ENCODE measurements at regions not wholly inside any gene's neighbourhood (a gene's known extent, or its start where the extent isn't known, plus 50 kb on each side); places are given as distances from the start of the nearest gene placed in this dataset.

- Histone ChIP-seq H3K27ac (ENCODE audit: low read depth, low read length) (no peak overlapping the region), H3K27me3 (ENCODE audit: control insufficient read depth, insufficient read depth, low read length) (no peaks in the 10 kb centered on the region), H3K4me1 (ENCODE audit: control insufficient read depth, insufficient read depth, low read length) (no peaks in the 10 kb centered on the region), H3K36me3 (ENCODE audit: control insufficient read depth, insufficient read depth, low read length) (no peaks in the 10 kb centered on the region), H3K9me3 (ENCODE audit: control insufficient read depth, insufficient read depth, low read depth, low read length) (no peaks in the 10 kb centered on the region), H3K4me3 (ENCODE audit: low read depth, low read length) (no peak overlapping the region), H3K9ac (ENCODE audit: low read length) (no peak overlapping the region)
These were observed 193.5 kb downstream of the TEX29 start for GRCh38 chr13:111513766-111514609.

- H3K4me1 ChIP-seq (ENCODE audit: control insufficient read depth, insufficient read depth, low read length), result no peaks in the 10 kb centered on the region
- H3K9ac ChIP-seq (ENCODE audit: low read length), result no peak overlapping the region
- H3K4me3 ChIP-seq (ENCODE audit: low read depth, low read length), result no peak overlapping the region
- no peaks in the 10 kb centered on the region for H3K36me3 ChIP-seq (ENCODE audit: control insufficient read depth, insufficient read depth, low read length)
- H3K27ac ChIP-seq (ENCODE audit: low read depth, low read length), result no peak overlapping the region
- H3K27me3 ChIP-seq (ENCODE audit: control insufficient read depth, insufficient read depth, low read length), result no peaks in the 10 kb centered on the region
- H3K9me3 ChIP-seq (ENCODE audit: control insufficient read depth, insufficient read depth, low read depth, low read length), result no peaks in the 10 kb centered on the region
These were observed 194.3 kb downstream of the TEX29 start for GRCh38 chr13:111514610-111515306.

- no peaks in the 10 kb centered on the region for H3K36me3 ChIP-seq (ENCODE audit: control insufficient read depth, insufficient read depth, low read length)
- no peak overlapping the region for H3K4me3 ChIP-seq (ENCODE audit: low read depth, low read length)
- no peak overlapping the region for H3K9ac ChIP-seq (ENCODE audit: low read length)
- no peaks in the 10 kb centered on the region for H3K4me1 ChIP-seq (ENCODE audit: control insufficient read depth, insufficient read depth, low read length)
- no peak overlapping the region for H3K27ac ChIP-seq (ENCODE audit: low read depth, low read length)
- no peaks in the 10 kb centered on the region for H3K27me3 ChIP-seq (ENCODE audit: control insufficient read depth, insufficient read depth, low read length)
- H3K9me3 ChIP-seq (ENCODE audit: control insufficient read depth, insufficient read depth, low read depth, low read length), result no peaks in the 10 kb centered on the region
These were observed 194.8 kb downstream of the TEX29 start for GRCh38 chr13:111515307-111515617.

- no peak overlapping the region for H3K27ac ChIP-seq (ENCODE audit: low read depth, low read length)
- no peaks in the 10 kb centered on the region for H3K9me3 ChIP-seq (ENCODE audit: control insufficient read depth, insufficient read depth, low read depth, low read length)
- H3K36me3 ChIP-seq (ENCODE audit: control insufficient read depth, insufficient read depth, low read length), result no peaks in the 10 kb centered on the region
- no peaks in the 10 kb centered on the region for H3K4me1 ChIP-seq (ENCODE audit: control insufficient read depth, insufficient read depth, low read length)
- H3K9ac ChIP-seq (ENCODE audit: low read length), result no peak overlapping the region
- H3K4me3 ChIP-seq (ENCODE audit: low read depth, low read length), result no peak overlapping the region
- no peaks in the 10 kb centered on the region for H3K27me3 ChIP-seq (ENCODE audit: control insufficient read depth, insufficient read depth, low read length)
These were observed 195.2 kb downstream of the TEX29 start for GRCh38 chr13:111515635-111516034.

- Histone ChIP-seq H3K27ac (ENCODE audit: low read depth, low read length) (no peak overlapping the region), H3K4me3 (ENCODE audit: low read depth, low read length) (no peak overlapping the region), H3K27me3 (ENCODE audit: control insufficient read depth, insufficient read depth, low read length) (no peaks in the 10 kb centered on the region), H3K36me3 (ENCODE audit: control insufficient read depth, insufficient read depth, low read length) (no peaks in the 10 kb centered on the region), H3K9ac (ENCODE audit: low read length) (no peak overlapping the region), H3K9me3 (ENCODE audit: control insufficient read depth, insufficient read depth, low read depth, low read length) (no peaks in the 10 kb centered on the region), H3K4me1 (ENCODE audit: control insufficient read depth, insufficient read depth, low read length) (no peaks in the 10 kb centered on the region)
These were observed 196.5 kb downstream of the TEX29 start for GRCh38 chr13:111516712-111517640.

- no peaks in the 10 kb centered on the region for H3K27me3 ChIP-seq (ENCODE audit: control insufficient read depth, insufficient read depth, low read length)
- no peaks in the 10 kb centered on the region for H3K4me1 ChIP-seq (ENCODE audit: control insufficient read depth, insufficient read depth, low read length)
- H3K9ac ChIP-seq (ENCODE audit: low read length), result no peak overlapping the region
- H3K36me3 ChIP-seq (ENCODE audit: control insufficient read depth, insufficient read depth, low read length), result no peaks in the 10 kb centered on the region
- no peak overlapping the region for H3K4me3 ChIP-seq (ENCODE audit: low read depth, low read length)
- H3K9me3 ChIP-seq (ENCODE audit: control insufficient read depth, insufficient read depth, low read depth, low read length), result no peaks in the 10 kb centered on the region
- no peak overlapping the region for H3K27ac ChIP-seq (ENCODE audit: low read depth, low read length)
These were observed 197.2 kb downstream of the TEX29 start for GRCh38 chr13:111517641-111518010.

- Histone ChIP-seq H3K4me1 (ENCODE audit: control insufficient read depth, insufficient read depth, low read length) (no peaks in the 10 kb centered on the region), H3K9me3 (ENCODE audit: control insufficient read depth, insufficient read depth, low read depth, low read length) (no peaks in the 10 kb centered on the region), H3K27ac (ENCODE audit: low read depth, low read length) (no peak overlapping the region), H3K27me3 (ENCODE audit: control insufficient read depth, insufficient read depth, low read length) (no peaks in the 10 kb centered on the region), H3K9ac (ENCODE audit: low read length) (no peak overlapping the region), H3K36me3 (ENCODE audit: control insufficient read depth, insufficient read depth, low read length) (no peaks in the 10 kb centered on the region), H3K4me3 (ENCODE audit: low read depth, low read length) (no peak overlapping the region)
These were observed 197.8 kb downstream of the TEX29 start for GRCh38 chr13:111518161-111518792.

- no peaks in the 10 kb centered on the region for H3K9me3 ChIP-seq (ENCODE audit: control insufficient read depth, insufficient read depth, low read depth, low read length)
- no peak overlapping the region for H3K4me3 ChIP-seq (ENCODE audit: low read depth, low read length)
- no peaks in the 10 kb centered on the region for H3K27me3 ChIP-seq (ENCODE audit: control insufficient read depth, insufficient read depth, low read length)
- no peak overlapping the region for H3K9ac ChIP-seq (ENCODE audit: low read length)
- no peaks in the 10 kb centered on the region for H3K4me1 ChIP-seq (ENCODE audit: control insufficient read depth, insufficient read depth, low read length)
- no peak overlapping the region for H3K27ac ChIP-seq (ENCODE audit: low read depth, low read length)
- no peaks in the 10 kb centered on the region for H3K36me3 ChIP-seq (ENCODE audit: control insufficient read depth, insufficient read depth, low read length)
These were observed 198.6 kb downstream of the TEX29 start for GRCh38 chr13:111519041-111519440.

- H3K36me3 ChIP-seq (ENCODE audit: control insufficient read depth, insufficient read depth, low read length), result no peaks in the 10 kb centered on the region
- no peaks in the 10 kb centered on the region for H3K4me1 ChIP-seq (ENCODE audit: control insufficient read depth, insufficient read depth, low read length)
- no peaks in the 10 kb centered on the region for H3K27me3 ChIP-seq (ENCODE audit: control insufficient read depth, insufficient read depth, low read length)
- no peaks in the 10 kb centered on the region for H3K9me3 ChIP-seq (ENCODE audit: control insufficient read depth, insufficient read depth, low read depth, low read length)
- H3K4me3 ChIP-seq (ENCODE audit: low read depth, low read length), result no peak overlapping the region
- no peak overlapping the region for H3K27ac ChIP-seq (ENCODE audit: low read depth, low read length)
- H3K9ac ChIP-seq (ENCODE audit: low read length), result no peak overlapping the region
These were observed 199.2 kb downstream of the TEX29 start for GRCh38 chr13:111519490-111520170.

GRCh38 chr13:111521030-111521429 is 200.6 kb downstream of the TEX29 start:
- H3K27me3 ChIP-seq (ENCODE audit: control insufficient read depth, insufficient read depth, low read length), result no peaks in the 10 kb centered on the region
- no peak overlapping the region for H3K9ac ChIP-seq (ENCODE audit: low read length)
- no peak overlapping the region for H3K27ac ChIP-seq (ENCODE audit: low read depth, low read length)
- H3K9me3 ChIP-seq (ENCODE audit: control insufficient read depth, insufficient read depth, low read depth, low read length), result no peaks in the 10 kb centered on the region
- H3K4me1 ChIP-seq (ENCODE audit: control insufficient read depth, insufficient read depth, low read length), result no peaks in the 10 kb centered on the region
- no peaks in the 10 kb centered on the region for H3K36me3 ChIP-seq (ENCODE audit: control insufficient read depth, insufficient read depth, low read length)
- no peak overlapping the region for H3K4me3 ChIP-seq (ENCODE audit: low read depth, low read length)
